Right atrium auricular region (tissue), 2 donors: ENCODE measurements at regions not wholly inside any gene's neighbourhood (a gene's known extent, or its start where the extent isn't known, plus 50 kb on each side); places are given as distances from the start of the nearest gene placed in this dataset.

Experiments
- DNase-seq: peaks from one replicate; pipeline ENCODE4 v3.0.0-alpha.2; 2019; ENCODE audit warnings: low spot score
- H3K27ac ChIP-seq, 2 donors: fragments of 200-600 bp; sonication (generic); 1 replicate in 1 of 2; 2 replicates in 1 of 2; pipeline ENCODE4 v1.5.1; 2016 to 2019
- H3K27me3 ChIP-seq, 2 donors: fragments of 200-600 bp; sonication (generic); one replicate each; pipeline versions ENCODE4 v1.5.1 to v1.6.0; 2017 to 2019
- H3K36me3 ChIP-seq: fragments of 200-600 bp; sonication (generic); one replicate; pipeline ENCODE4 v1.5.1; 2016
- H3K4me1 ChIP-seq, 2 donors: fragments of 200-600 bp; sonication (generic); one replicate each; pipeline versions ENCODE4 v1.5.1 to v1.6.0; 2017 to 2019
- H3K4me3 ChIP-seq, 2 donors: fragments of 200-600 bp; sonication (generic); 1 replicate in 1 of 2; 2 replicates in 1 of 2; pipeline ENCODE4 v1.5.1; 2017 to 2019; ENCODE audit warnings: mild to moderate bottlenecking in 1 of 2, moderate library complexity in 1 of 2
- H3K9me3 ChIP-seq, 2 donors: fragments of 200-600 bp; sonication (generic); one replicate each; pipeline ENCODE4 v1.5.1; 2019
- CTCF ChIP-seq, 2 donors: fragments of 200-600 bp; sonication (generic); IDR thresholded peaks; one replicate each; pipeline ENCODE4 v1.5.1; 2019; ENCODE audit warnings: antibody characterized with exemption in 2 of 2

GRCh38 chr3:30945291-30945690 lies 50.8 kb upstream of the GADL1 start:
- TF ChIP-seq CTCF (IDR thresholded peaks at IDR 0.05) = no peak
- Histone ChIP-seq H3K4me3 (no peak overlapping the region), H3K27me3 (no peaks in the 10 kb centered on the region), H3K4me1 (no peaks in the 10 kb centered on the region), H3K27ac (no peak overlapping the region), H3K9me3 (no peaks in the 10 kb centered on the region), H3K36me3 (no peaks in the 10 kb centered on the region)
- DNase-seq = no peak

- no peaks in the 10 kb centered on the region for H3K36me3 ChIP-seq
- no peaks in the 10 kb centered on the region for H3K9me3 ChIP-seq
- H3K4me3 ChIP-seq = no peak overlapping the region
- no peaks in the 10 kb centered on the region for H3K4me1 ChIP-seq
- no peak for TF ChIP-seq CTCF (IDR thresholded peaks at IDR 0.05)
- H3K27ac ChIP-seq = no peak overlapping the region
- no peak for DNase-seq
- H3K27me3 ChIP-seq = no peaks in the 10 kb centered on the region
Measured at GRCh38 chr3:30948426-30948825, 54.0 kb upstream of the GADL1 start.

- no peak overlapping the region for H3K27ac ChIP-seq
Measured at GRCh38 chr3:30951826-30952225, 57.4 kb upstream of the GADL1 start.

GRCh38 chr3:30952786-30953185 lies 58.3 kb upstream of the GADL1 start:
- Histone ChIP-seq H3K27me3 (no peaks in the 10 kb centered on the region), H3K27ac (no peak overlapping the region), H3K4me3 (no peak overlapping the region), H3K36me3 (no peaks in the 10 kb centered on the region), H3K9me3 (no peaks in the 10 kb centered on the region), H3K4me1 (no peaks in the 10 kb centered on the region)
- TF ChIP-seq CTCF (IDR thresholded peaks at IDR 0.05) = no peak
- DNase-seq = no peak

More at GRCh38 chr3:30951826-30952225, 57.4 kb upstream of the GADL1 start:
- Histone ChIP-seq H3K9me3 (no peaks in the 10 kb centered on the region), H3K4me1 (no peaks in the 10 kb centered on the region), H3K4me3 (no peak overlapping the region), H3K27me3 (no peaks in the 10 kb centered on the region), H3K36me3 (no peaks in the 10 kb centered on the region)
- no peak for TF ChIP-seq CTCF (IDR thresholded peaks at IDR 0.05)
- no peak for DNase-seq

- DNase-seq = no peak
- Histone ChIP-seq H3K4me3 (no peak overlapping the region), H3K27me3 (no peaks in the 10 kb centered on the region), H3K4me1 (no peaks in the 10 kb centered on the region), H3K9me3 (peaks cover 0 to 10% of the 10 kb centered on the region in 2 donors), H3K27ac (no peak overlapping the region), H3K36me3 (no peaks in the 10 kb centered on the region)
- TF ChIP-seq CTCF (IDR thresholded peaks at IDR 0.05) = no peak
Measured at GRCh38 chr3:30954426-30954825, 60.0 kb upstream of the GADL1 start.

GRCh38 chr3:30962084-30962483 lies 67.6 kb upstream of the GADL1 start:
- no peak for DNase-seq
- peaks cover 0 to 10% of the 10 kb centered on the region in 2 donors for H3K9me3 ChIP-seq
- no peak overlapping the region for H3K27ac ChIP-seq
- H3K27me3 ChIP-seq = no peaks in the 10 kb centered on the region
- H3K4me1 ChIP-seq = no peaks in the 10 kb centered on the region
- TF ChIP-seq CTCF (IDR thresholded peaks at IDR 0.05) = no peak
- H3K36me3 ChIP-seq = no peaks in the 10 kb centered on the region
- no peak overlapping the region for H3K4me3 ChIP-seq
